Activated CD8-positive, alpha-beta T cell treated with anti-CD3 and anti-CD28 coated beads for 36 hours (primary cell): ENCODE measurements at regions not wholly inside any gene's neighbourhood (a gene's known extent, or its start where the extent isn't known, plus 50 kb on each side); places are given as distances from the start of the nearest gene placed in this dataset.

Experiments used
- ATAC-seq: fragments of 200-7000 bp; cut with Tn5 transposase; one replicate; pipeline ENCODE4 v1.10.0; 2021; ENCODE audit warnings: mild to moderate bottlenecking, moderate library complexity
- CTCF ChIA-PET: fragments of 350-600 bp; sonication (Branson Sonifier 250); formaldehyde crosslinking; loops from one replicate; lab custom pipeline; 2021; ENCODE audit warnings: antibody characterized with exemption; lab: Charles Lee
- POLR2A ChIA-PET: fragments of 350-600 bp; sonication (Branson Sonifier 250); formaldehyde crosslinking; loops from one replicate; lab custom pipeline; 2021; ENCODE audit warnings: antibody characterized with exemption; lab: Charles Lee
- DNase-seq: peaks from one replicate; pipeline ENCODE4 v3.0.0-alpha.2; 2020
- H3K27ac Mint-ChIP-seq: one replicate; pipeline ENCODE4 v1.8.0; 2021; ENCODE audit warnings: mild to moderate bottlenecking, mixed read lengths
- H3K27me3 Mint-ChIP-seq: one replicate; pipeline ENCODE4 v1.8.0; 2021; ENCODE audit warnings: mixed read lengths
- H3K36me3 Mint-ChIP-seq: one replicate; pipeline ENCODE4 v1.8.0; 2021; ENCODE audit warnings: low read depth, mixed read lengths
- H3K4me1 Mint-ChIP-seq: one replicate; pipeline ENCODE4 v1.8.0; 2021; ENCODE audit warnings: low read depth, mixed read lengths
- H3K4me3 Mint-ChIP-seq: one replicate; pipeline ENCODE4 v1.8.0; 2021; ENCODE audit warnings: mild to moderate bottlenecking, moderate library complexity, mixed read lengths
- H3K9me3 Mint-ChIP-seq: one replicate; pipeline ENCODE4 v1.8.0; 2021; ENCODE audit warnings: mixed read lengths
- intact Hi-C: fragments of 100-400 bp; cut with micrococcal nuclease; formaldehyde crosslinking; loops from one replicate; pipeline ENCODE4 v1.10.0; 2022
- TF ChIP-seq, protein P1 (sequence below): fragments of 200-600 bp; IDR thresholded peaks from one replicate; pipeline ENCODE4 v1.8.0; 2022; ENCODE audit warnings: antibody characterized with exemption, mild to moderate bottlenecking

DNA sequence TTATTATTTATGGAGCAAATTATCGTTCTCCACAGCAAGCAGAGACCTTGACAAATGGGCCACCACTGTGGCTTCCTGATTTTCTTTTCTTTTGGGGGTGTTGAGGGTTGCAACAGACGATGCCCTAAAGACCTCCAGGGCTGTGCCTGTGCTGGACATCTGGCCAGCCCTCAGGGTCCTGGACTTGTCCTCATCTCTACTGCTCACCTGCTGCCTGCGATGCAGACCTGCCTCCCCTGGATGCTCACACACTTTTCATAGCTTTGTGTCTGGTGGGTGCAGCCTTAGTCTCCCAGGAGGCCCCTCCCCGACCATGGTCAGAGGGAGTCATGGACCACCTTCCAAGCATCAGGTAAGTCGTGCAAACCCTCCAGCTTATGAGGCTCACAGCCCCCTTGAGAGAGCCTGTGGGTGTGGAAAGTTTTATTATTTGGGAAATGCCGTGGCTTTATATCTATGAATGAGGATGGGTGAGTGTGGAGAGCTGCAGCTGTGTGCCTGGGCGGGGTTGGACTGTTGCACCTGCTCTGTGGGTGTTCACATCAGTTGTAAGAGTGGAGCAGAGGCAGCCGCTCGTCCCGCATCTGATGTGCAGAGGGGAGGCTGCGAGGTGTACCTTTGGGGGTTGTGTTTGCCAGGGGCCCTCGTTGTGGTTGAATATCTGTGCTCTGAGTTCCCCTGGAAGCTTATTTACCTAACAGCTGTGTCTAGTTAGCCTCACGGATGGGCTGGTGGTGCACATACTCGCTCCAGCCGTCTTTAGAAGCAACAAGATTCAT, 126.3 kb upstream of the IRX4 start:
- Mint-ChIP-seq H3K27ac (no peak overlapping the region), H3K36me3 (no peaks in the 10 kb centered on the region), H3K9me3 (no peaks in the 10 kb centered on the region), H3K4me1 (no peaks in the 10 kb centered on the region), H3K27me3 (no peaks in the 10 kb centered on the region), H3K4me3 (no peak overlapping the region)
- TF ChIP-seq, protein P1, sequence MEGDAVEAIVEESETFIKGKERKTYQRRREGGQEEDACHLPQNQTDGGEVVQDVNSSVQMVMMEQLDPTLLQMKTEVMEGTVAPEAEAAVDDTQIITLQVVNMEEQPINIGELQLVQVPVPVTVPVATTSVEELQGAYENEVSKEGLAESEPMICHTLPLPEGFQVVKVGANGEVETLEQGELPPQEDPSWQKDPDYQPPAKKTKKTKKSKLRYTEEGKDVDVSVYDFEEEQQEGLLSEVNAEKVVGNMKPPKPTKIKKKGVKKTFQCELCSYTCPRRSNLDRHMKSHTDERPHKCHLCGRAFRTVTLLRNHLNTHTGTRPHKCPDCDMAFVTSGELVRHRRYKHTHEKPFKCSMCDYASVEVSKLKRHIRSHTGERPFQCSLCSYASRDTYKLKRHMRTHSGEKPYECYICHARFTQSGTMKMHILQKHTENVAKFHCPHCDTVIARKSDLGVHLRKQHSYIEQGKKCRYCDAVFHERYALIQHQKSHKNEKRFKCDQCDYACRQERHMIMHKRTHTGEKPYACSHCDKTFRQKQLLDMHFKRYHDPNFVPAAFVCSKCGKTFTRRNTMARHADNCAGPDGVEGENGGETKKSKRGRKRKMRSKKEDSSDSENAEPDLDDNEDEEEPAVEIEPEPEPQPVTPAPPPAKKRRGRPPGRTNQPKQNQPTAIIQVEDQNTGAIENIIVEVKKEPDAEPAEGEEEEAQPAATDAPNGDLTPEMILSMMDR = no peak
- DNase-seq (no peak), ATAC-seq (no peak)
- ChIA-PET CTCF (no interaction called here), POLR2A (no interaction called here)
- intact Hi-C loops = no loop called here

DNA sequence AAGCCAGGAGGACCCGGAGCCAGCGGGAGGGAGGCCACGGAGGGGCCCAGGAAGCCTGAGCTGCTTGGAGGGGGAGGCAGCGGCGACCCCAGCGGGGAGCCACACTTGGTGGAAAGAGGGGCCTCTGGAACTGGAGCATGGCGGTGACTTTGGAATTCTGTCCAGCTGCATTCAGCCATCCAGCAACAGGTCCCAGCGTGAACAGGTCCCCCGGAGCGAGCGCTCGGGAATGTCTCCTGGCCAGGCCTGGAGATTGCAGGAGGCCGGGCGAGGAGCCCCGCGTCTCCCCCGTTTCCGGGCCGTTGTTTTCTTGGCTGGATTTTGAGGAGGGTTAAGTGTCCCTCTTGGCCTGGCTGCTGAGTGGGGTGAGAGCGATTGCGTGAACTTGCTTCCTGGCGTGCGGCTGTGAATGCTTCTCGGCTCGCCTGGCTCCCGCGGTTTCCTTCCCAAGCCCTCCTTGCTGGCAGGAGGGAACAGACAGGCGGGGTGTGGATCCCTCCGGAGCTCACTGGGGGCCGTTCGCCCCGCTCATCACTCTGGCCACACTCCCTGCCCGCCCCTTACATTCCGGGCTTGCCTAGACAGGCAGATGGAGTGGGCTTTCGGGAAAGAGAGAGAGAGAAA, 125.3 kb upstream of the IRX4 start:
- peaks cover 4% of the 10 kb centered on the region for H3K27me3 Mint-ChIP-seq
- H3K9me3 Mint-ChIP-seq = no peaks in the 10 kb centered on the region
- intact Hi-C loops = no loop called here
- POLR2A ChIA-PET = no interaction called here
- DNase-seq = no peak
- no peak overlapping the region for H3K4me3 Mint-ChIP-seq
- no peaks in the 10 kb centered on the region for H3K36me3 Mint-ChIP-seq
- CTCF ChIA-PET = no interaction called here
- H3K27ac Mint-ChIP-seq = no peak overlapping the region
- ATAC-seq = no peak
- no peaks in the 10 kb centered on the region for H3K4me1 Mint-ChIP-seq
- TF ChIP-seq, protein P1 = no peak

GRCh38 chr5:2007496-2007877, 124.8 kb upstream of the IRX4 start:
- no peak for ATAC-seq
- H3K36me3 Mint-ChIP-seq = no peaks in the 10 kb centered on the region
- POLR2A ChIA-PET = no interaction called here
- intact Hi-C loops = no loop called here
- H3K27ac Mint-ChIP-seq = no peak overlapping the region
- DNase-seq = no peak
- peaks cover 4% of the 10 kb centered on the region for H3K27me3 Mint-ChIP-seq
- H3K4me3 Mint-ChIP-seq = no peak overlapping the region
- TF ChIP-seq, protein P1 = no peak
- CTCF ChIA-PET = no interaction called here
- H3K9me3 Mint-ChIP-seq = no peaks in the 10 kb centered on the region
- H3K4me1 Mint-ChIP-seq = no peaks in the 10 kb centered on the region

DNA sequence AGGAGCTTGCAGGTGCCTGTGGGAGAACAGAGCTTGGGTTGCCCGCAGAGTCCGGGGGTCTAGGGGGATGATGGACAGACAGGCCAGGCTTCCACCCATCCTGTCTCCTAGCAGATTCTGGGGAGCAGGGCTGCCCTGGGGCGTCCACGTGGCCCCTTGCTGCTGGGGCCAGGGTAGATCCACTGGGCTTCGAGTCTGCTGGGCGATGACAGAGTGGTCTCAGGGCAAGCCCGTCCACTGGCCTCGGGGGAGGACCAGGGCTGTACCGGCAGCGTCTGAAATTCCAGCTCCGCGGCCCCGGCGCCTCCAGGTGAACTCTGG, 124.2 kb upstream of the IRX4 start:
- no peak overlapping the region for H3K4me3 Mint-ChIP-seq
- H3K27ac Mint-ChIP-seq = no peak overlapping the region
- H3K9me3 Mint-ChIP-seq = no peaks in the 10 kb centered on the region
- peaks cover 4% of the 10 kb centered on the region for H3K27me3 Mint-ChIP-seq
- no peak for DNase-seq
- TF ChIP-seq, protein P1 = no peak
- ChIA-PET CTCF (interaction anchor here (1.5 kb wide), 1 partner anchor 10 kb away, joined by 3 read pairs; no protein-coding TSS in a partner anchor), POLR2A (no interaction called here)
- ATAC-seq = no peak
- intact Hi-C loops = no loop called here
- no peaks in the 10 kb centered on the region for H3K4me1 Mint-ChIP-seq
- H3K36me3 Mint-ChIP-seq = no peaks in the 10 kb centered on the region

DNA sequence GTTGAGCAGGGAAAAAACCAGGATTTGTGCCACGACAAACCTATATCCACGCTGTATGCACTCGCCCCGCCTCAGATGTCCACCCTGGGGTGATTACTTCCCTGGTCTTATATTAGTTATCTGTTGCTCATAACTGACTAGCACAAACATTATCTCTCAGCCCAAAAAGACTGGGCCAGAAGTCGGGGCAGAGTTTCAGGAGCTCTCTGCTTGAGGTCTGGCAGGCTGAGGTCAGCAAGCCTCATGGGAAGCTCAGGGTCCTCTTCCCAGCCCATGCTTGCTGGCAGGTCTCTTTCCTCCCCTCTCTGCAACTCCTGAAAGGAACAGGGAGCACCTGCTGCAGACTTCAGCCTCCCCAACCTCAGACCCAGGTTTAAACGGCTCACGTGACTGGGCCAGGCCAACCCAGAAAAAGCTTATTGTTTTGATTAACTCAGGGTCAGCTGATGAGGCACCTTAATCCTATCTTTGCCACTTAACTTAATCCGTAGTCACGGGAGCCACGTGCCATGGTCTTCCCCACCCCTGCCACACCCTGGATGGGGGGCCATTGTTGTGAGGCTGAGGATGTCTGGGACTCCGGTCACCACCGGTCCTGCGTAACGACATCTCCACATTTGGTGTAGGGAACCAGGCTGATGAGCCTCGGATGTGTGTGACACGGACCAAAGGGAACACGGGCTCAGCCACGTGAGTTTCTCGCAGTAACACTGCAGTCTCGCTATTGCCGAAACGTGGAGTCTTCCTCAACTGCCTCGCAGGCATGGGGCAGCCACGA, 123.7 kb upstream of the IRX4 start:
- intact Hi-C loops = no loop called here
- H3K36me3 Mint-ChIP-seq = no peaks in the 10 kb centered on the region
- no peak overlapping the region for H3K27ac Mint-ChIP-seq
- ChIA-PET POLR2A (no interaction called here), CTCF (interaction anchor here (1.5 kb wide), 1 partner anchor 9 kb away, joined by 3 read pairs; no protein-coding TSS in a partner anchor)
- ATAC-seq (no peak), DNase-seq (no peak)
- peaks cover 5% of the 10 kb centered on the region for H3K27me3 Mint-ChIP-seq
- no peak overlapping the region for H3K4me3 Mint-ChIP-seq
- H3K4me1 Mint-ChIP-seq = no peaks in the 10 kb centered on the region
- TF ChIP-seq, protein P1 = no peak
- H3K9me3 Mint-ChIP-seq = no peaks in the 10 kb centered on the region
